GM18502 (cell line): ENCODE measurements at regions not wholly inside any gene's neighbourhood (a gene's known extent, or its start where the extent isn't known, plus 50 kb on each side); places are given as distances from the start of the nearest gene placed in this dataset.

Experiments
- ATAC-seq: cut with Tn5 transposase; IDR thresholded peaks from one replicate; pipeline ENCODE4 v1.9.1; 2021; ENCODE audit warnings: mild to moderate bottlenecking; ENCODE audit not compliant: unreplicated experiment, poor library complexity

- ATAC-seq, result no peak
Observed at GRCh38 chrX:5549512-5549911, 679.2 kb downstream of the NLGN4X start.

GRCh38 chrX:5537098-5537497, 691.6 kb downstream of the NLGN4X start:
- no peak for ATAC-seq

- ATAC-seq, result no peak
Observed at GRCh38 chrX:5536261-5536660, 692.4 kb downstream of the NLGN4X start.

GRCh38 chrX:5528057-5528456, 700.6 kb downstream of the NLGN4X start:
- no peak for ATAC-seq

- ATAC-seq, result no peak
Observed at GRCh38 chrX:5526191-5526590, 702.5 kb downstream of the NLGN4X start.

GRCh38 chrX:5490786-5491563, 737.7 kb downstream of the NLGN4X start:
- no peak for ATAC-seq

- no peak for ATAC-seq
Observed at GRCh38 chrX:5474282-5474681, 754.4 kb downstream of the NLGN4X start.

GRCh38 chrX:5458300-5458842, 770.3 kb downstream of the NLGN4X start:
- no peak for ATAC-seq

- ATAC-seq, result no peak
Observed at GRCh38 chrX:5449323-5449722, 779.3 kb downstream of the NLGN4X start.

- ATAC-seq, result no peak
Observed at GRCh38 chrX:5431823-5432222, 796.8 kb downstream of the NLGN4X start.

GRCh38 chrX:5425119-5425518, 803.5 kb downstream of the NLGN4X start:
- ATAC-seq, result no peak

GRCh38 chrX:5417381-5417780, 811.3 kb downstream of the NLGN4X start:
- no peak for ATAC-seq

GRCh38 chrX:5415738-5416137, 812.9 kb downstream of the NLGN4X start:
- ATAC-seq, result no peak

GRCh38 chrX:5409106-5409505, 819.6 kb downstream of the NLGN4X start:
- no peak for ATAC-seq

GRCh38 chrX:5402461-5402860, 826.2 kb downstream of the NLGN4X start:
- no peak for ATAC-seq

- ATAC-seq, result no peak
Observed at GRCh38 chrX:5399403-5399802, 829.3 kb downstream of the NLGN4X start.

- ATAC-seq, result no peak
Observed at GRCh38 chrX:5397409-5397808, 831.3 kb downstream of the NLGN4X start.

- ATAC-seq, result no peak
Observed at GRCh38 chrX:5390376-5390775, 838.3 kb downstream of the NLGN4X start.

- ATAC-seq, result no peak
Observed at GRCh38 chrX:5388087-5388486, 840.6 kb downstream of the NLGN4X start.

GRCh38 chrX:5380426-5380825, 848.2 kb downstream of the NLGN4X start:
- ATAC-seq, result no peak

- no peak for ATAC-seq
Observed at GRCh38 chrX:5341902-5342301, 886.8 kb downstream of the NLGN4X start.

GRCh38 chrX:5337160-5337559, 891.5 kb downstream of the NLGN4X start:
- no peak for ATAC-seq
